Muscle layer of colon (tissue), 2 donors: ENCODE measurements at regions not wholly inside any gene's neighbourhood (a gene's known extent, or its start where the extent isn't known, plus 50 kb on each side); places are given as distances from the start of the nearest gene placed in this dataset.

Experiments used
- H3K27ac ChIP-seq: one replicate; pipeline ENCODE4 v1.7.0; 2013; ENCODE audit warnings: low read depth, mild to moderate bottlenecking, low read length, moderate library complexity
- H3K27me3 ChIP-seq, 2 donors: one replicate each; pipeline ENCODE4 v1.7.0; 2013; ENCODE audit warnings: low read length in 2 of 2, mild to moderate bottlenecking in 2 of 2; ENCODE audit not compliant: insufficient read depth in 2 of 2, control insufficient read depth in 1 of 2
- H3K36me3 ChIP-seq: one replicate; pipeline ENCODE4 v1.7.0; 2013; ENCODE audit warnings: mild to moderate bottlenecking, low read length; ENCODE audit not compliant: insufficient read depth
- H3K4me1 ChIP-seq: one replicate; pipeline ENCODE4 v1.7.0; 2013; ENCODE audit warnings: mild to moderate bottlenecking, low read length; ENCODE audit not compliant: insufficient read depth
- H3K4me3 ChIP-seq, 2 donors: one replicate each; pipeline ENCODE4 v1.7.0; 2013; ENCODE audit warnings: low read length in 2 of 2, low read depth in 1 of 2, mild to moderate bottlenecking in 1 of 2, moderate library complexity in 1 of 2
- H3K9ac ChIP-seq: one replicate; pipeline ENCODE4 v1.7.0; 2013; ENCODE audit warnings: low read length
- H3K9me3 ChIP-seq: one replicate; pipeline ENCODE4 v1.7.0; 2013; ENCODE audit warnings: mild to moderate bottlenecking, low read length
- donor health status: abdominal sarcoma.
- donor health status: Adenocarcinoma of cecum.

- no peaks in the 10 kb centered on the region for H3K36me3 ChIP-seq
- no peaks in the 10 kb centered on the region for H3K4me1 ChIP-seq
- no peaks in the 10 kb centered on the region for H3K27me3 ChIP-seq
- no peak overlapping the region for H3K27ac ChIP-seq
- no peak overlapping the region for H3K4me3 ChIP-seq
- H3K9me3 ChIP-seq = no peaks in the 10 kb centered on the region
- H3K9ac ChIP-seq = no peak overlapping the region
These were observed 521.2 kb upstream of the DAB1 start for GRCh38 chr1:57945045-57945444.

GRCh38 chr1:57943365-57943764, 519.5 kb upstream of the DAB1 start:
- H3K9me3 ChIP-seq = peaks cover 3% of the 10 kb centered on the region
- no peak overlapping the region for H3K4me3 ChIP-seq
- H3K4me1 ChIP-seq = no peaks in the 10 kb centered on the region
- no peaks in the 10 kb centered on the region for H3K27me3 ChIP-seq
- H3K9ac ChIP-seq = no peak overlapping the region
- H3K27ac ChIP-seq = no peak overlapping the region
- no peaks in the 10 kb centered on the region for H3K36me3 ChIP-seq

- Histone ChIP-seq H3K27ac (no peak overlapping the region), H3K4me3 (no peak overlapping the region), H3K9ac (no peak overlapping the region), H3K27me3 (no peaks in the 10 kb centered on the region), H3K4me1 (no peaks in the 10 kb centered on the region), H3K36me3 (no peaks in the 10 kb centered on the region), H3K9me3 (peaks cover 3% of the 10 kb centered on the region)
These were observed 510.9 kb upstream of the DAB1 start for GRCh38 chr1:57934745-57935144.

GRCh38 chr1:57927003-57927402, 503.1 kb upstream of the DAB1 start:
- no peaks in the 10 kb centered on the region for H3K9me3 ChIP-seq
- no peaks in the 10 kb centered on the region for H3K36me3 ChIP-seq
- H3K4me3 ChIP-seq = no peak overlapping the region
- H3K9ac ChIP-seq = no peak overlapping the region
- no peak overlapping the region for H3K27ac ChIP-seq
- H3K4me1 ChIP-seq = no peaks in the 10 kb centered on the region
- no peaks in the 10 kb centered on the region for H3K27me3 ChIP-seq

- Histone ChIP-seq H3K4me1 (no peaks in the 10 kb centered on the region), H3K9me3 (no peaks in the 10 kb centered on the region), H3K27me3 (no peaks in the 10 kb centered on the region), H3K9ac (no peak overlapping the region), H3K36me3 (no peaks in the 10 kb centered on the region), H3K4me3 (no peak overlapping the region), H3K27ac (no peak overlapping the region)
These were observed 502.2 kb upstream of the DAB1 start for GRCh38 chr1:57926025-57926552.

GRCh38 chr1:57925226-57925625, 501.4 kb upstream of the DAB1 start:
- H3K27me3 ChIP-seq = no peaks in the 10 kb centered on the region
- no peaks in the 10 kb centered on the region for H3K4me1 ChIP-seq
- no peaks in the 10 kb centered on the region for H3K9me3 ChIP-seq
- no peak overlapping the region for H3K9ac ChIP-seq
- H3K27ac ChIP-seq = no peak overlapping the region
- H3K36me3 ChIP-seq = no peaks in the 10 kb centered on the region
- no peak overlapping the region for H3K4me3 ChIP-seq

GRCh38 chr1:57922130-57922529, 498.3 kb upstream of the DAB1 start:
- Histone ChIP-seq H3K4me3 (no peak overlapping the region), H3K9ac (no peak overlapping the region), H3K27me3 (no peaks in the 10 kb centered on the region), H3K27ac (no peak overlapping the region), H3K4me1 (no peaks in the 10 kb centered on the region), H3K9me3 (no peaks in the 10 kb centered on the region), H3K36me3 (no peaks in the 10 kb centered on the region)

GRCh38 chr1:57916041-57916440, 492.2 kb upstream of the DAB1 start:
- Histone ChIP-seq H3K4me1 (no peaks in the 10 kb centered on the region), H3K36me3 (no peaks in the 10 kb centered on the region), H3K4me3 (no peak overlapping the region), H3K9me3 (no peaks in the 10 kb centered on the region), H3K27ac (no peak overlapping the region), H3K27me3 (no peaks in the 10 kb centered on the region), H3K9ac (no peak overlapping the region)

- Histone ChIP-seq H3K27me3 (no peaks in the 10 kb centered on the region), H3K4me1 (no peaks in the 10 kb centered on the region)
These were observed 487.6 kb upstream of the DAB1 start for GRCh38 chr1:57911427-57911826.

GRCh38 chr1:57910782-57911181, 486.9 kb upstream of the DAB1 start:
- no peaks in the 10 kb centered on the region for H3K4me1 ChIP-seq
- no peak overlapping the region for H3K27ac ChIP-seq
- no peak overlapping the region for H3K4me3 ChIP-seq
- H3K9me3 ChIP-seq = no peaks in the 10 kb centered on the region
- H3K27me3 ChIP-seq = no peaks in the 10 kb centered on the region
- H3K9ac ChIP-seq = no peak overlapping the region
- no peaks in the 10 kb centered on the region for H3K36me3 ChIP-seq

More at GRCh38 chr1:57911427-57911826, 487.6 kb upstream of the DAB1 start:
- Histone ChIP-seq H3K36me3 (no peaks in the 10 kb centered on the region), H3K9ac (no peak overlapping the region), H3K27ac (no peak overlapping the region), H3K4me3 (no peak overlapping the region), H3K9me3 (no peaks in the 10 kb centered on the region)

GRCh38 chr1:57910305-57910704, 486.4 kb upstream of the DAB1 start:
- Histone ChIP-seq H3K4me1 (no peaks in the 10 kb centered on the region), H3K4me3 (no peak overlapping the region), H3K27me3 (no peaks in the 10 kb centered on the region), H3K9ac (no peak overlapping the region), H3K9me3 (no peaks in the 10 kb centered on the region), H3K27ac (no peak overlapping the region), H3K36me3 (no peaks in the 10 kb centered on the region)

- no peak overlapping the region for H3K9ac ChIP-seq
- H3K4me3 ChIP-seq = no peak overlapping the region
- H3K9me3 ChIP-seq = no peaks in the 10 kb centered on the region
- no peaks in the 10 kb centered on the region for H3K36me3 ChIP-seq
- no peak overlapping the region for H3K27ac ChIP-seq
- H3K4me1 ChIP-seq = no peaks in the 10 kb centered on the region
- no peaks in the 10 kb centered on the region for H3K27me3 ChIP-seq
These were observed 484.5 kb upstream of the DAB1 start for GRCh38 chr1:57908147-57908890.
